NCI-H2107 (cell line): ENCODE measurements at regions not wholly inside any gene's neighbourhood (a gene's known extent, or its start where the extent isn't known, plus 50 kb on each side); places are given as distances from the start of the nearest gene placed in this dataset.

ENCODE experiments used
- DNase-seq: peaks from one replicate; lab custom pipeline; 2025; lab: John Stamatoyannopoulos, UW

- no peak for DNase-seq
Measured at GRCh38 chr2:66890166-66890742, 455.3 kb downstream of the MEIS1 start.

- no peak for DNase-seq
Measured at GRCh38 chr2:66895206-66895605, 460.3 kb downstream of the MEIS1 start.

- DNase-seq: no peak
Measured at GRCh38 chr2:66896131-66896530, 461.2 kb downstream of the MEIS1 start.

GRCh38 chr2:66897181-66897580, 462.3 kb downstream of the MEIS1 start:
- no peak for DNase-seq

GRCh38 chr2:66897691-66898150, 462.8 kb downstream of the MEIS1 start:
- no peak for DNase-seq

- DNase-seq: no peak
Measured at GRCh38 chr2:66899109-66899508, 464.2 kb downstream of the MEIS1 start.

- DNase-seq: no peak
Measured at GRCh38 chr2:66899648-66900047, 464.7 kb downstream of the MEIS1 start.

GRCh38 chr2:66901344-66901743, 466.4 kb downstream of the MEIS1 start:
- DNase-seq: no peak

GRCh38 chr2:66903183-66903582, 468.3 kb downstream of the MEIS1 start:
- no peak for DNase-seq

- DNase-seq: no peak
Measured at GRCh38 chr2:66903745-66904465, 469.0 kb downstream of the MEIS1 start.

GRCh38 chr2:66915237-66915636, 480.3 kb downstream of the MEIS1 start:
- no peak for DNase-seq

GRCh38 chr2:66919286-66919685, 477.8 kb upstream of the ETAA1 start:
- no peak for DNase-seq

GRCh38 chr2:66920415-66920814, 476.7 kb upstream of the ETAA1 start:
- no peak for DNase-seq

GRCh38 chr2:66925128-66925527, 472.0 kb upstream of the ETAA1 start:
- DNase-seq: no peak

- DNase-seq: no peak
Measured at GRCh38 chr2:66926594-66927112, 470.5 kb upstream of the ETAA1 start.

- no peak for DNase-seq
Measured at GRCh38 chr2:66929632-66930338, 467.3 kb upstream of the ETAA1 start.

- DNase-seq: no peak
Measured at GRCh38 chr2:66930339-66931220, 466.6 kb upstream of the ETAA1 start.

- DNase-seq: no peak
Measured at GRCh38 chr2:66938471-66938967, 458.6 kb upstream of the ETAA1 start.

GRCh38 chr2:66940080-66940479, 457.1 kb upstream of the ETAA1 start:
- DNase-seq: no peak

- no peak for DNase-seq
Measured at GRCh38 chr2:66948234-66948633, 448.9 kb upstream of the ETAA1 start.

- DNase-seq: no peak
Measured at GRCh38 chr2:66957198-66957597, 439.9 kb upstream of the ETAA1 start.

- no peak for DNase-seq
Measured at GRCh38 chr2:66957677-66958076, 439.5 kb upstream of the ETAA1 start.
